ENCODE measurements at regions not wholly inside any gene's neighbourhood (a gene's known extent, or its start where the extent isn't known, plus 50 kb on each side); places are given as distances from the start of the nearest gene placed in this dataset.

DNA sequence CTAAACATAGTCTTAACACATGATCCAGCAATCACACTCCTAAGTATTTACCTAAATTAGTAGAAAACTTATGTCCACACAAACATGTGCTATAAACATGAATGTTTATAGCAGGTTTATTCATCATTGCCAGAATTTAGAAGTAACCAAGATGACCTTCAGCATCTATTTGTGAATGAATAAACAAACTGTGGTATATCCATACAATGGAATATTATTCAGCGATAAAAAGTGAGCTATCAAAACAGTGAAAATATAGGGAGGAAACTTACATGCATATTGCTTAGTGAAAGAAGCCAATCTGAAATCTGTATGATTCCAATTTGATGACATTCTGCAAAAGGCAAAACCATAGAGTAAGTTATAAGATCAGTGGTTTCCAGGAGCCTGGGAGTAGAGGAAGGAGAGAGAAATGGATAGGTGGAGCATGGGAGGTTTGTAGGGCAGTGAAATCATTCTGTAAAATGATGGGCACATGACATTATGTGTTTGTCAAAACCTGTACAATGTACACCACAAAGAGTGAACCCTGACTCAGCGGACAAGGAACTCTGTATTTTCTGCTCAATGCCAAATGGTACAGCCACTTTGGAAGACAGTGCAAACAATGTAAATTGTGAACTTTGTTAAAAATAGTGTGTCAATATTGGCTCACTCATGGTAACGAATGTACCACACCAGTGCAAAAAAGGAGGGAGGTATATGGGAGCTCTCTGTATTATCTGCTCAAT lies 61.9 kb upstream of the IGFBP2 start:
- H3F3A ChIP-seq (ENCODE audit: control insufficient read depth, insufficient read depth), result no peaks in the 10 kb centered on the region
- H3K27ac ChIP-seq (ENCODE audit: low read depth, low read length), result no peak overlapping the region
- H3K4me3 ChIP-seq (ENCODE audit: low read length), result no peak overlapping the region
- no peaks in the 10 kb centered on the region for H4K20me1 ChIP-seq (ENCODE audit: control insufficient read depth, insufficient read depth, low read depth, low read length)
- no peak overlapping the region for H3K4me2 ChIP-seq (ENCODE audit: low read length)
- TF ChIP-seq EZH2phosphoT487 (IDR thresholded peaks at IDR 0.05; ENCODE audit: borderline replicate concordance, low read length), result no peak
- TF ChIP-seq, protein P1, sequence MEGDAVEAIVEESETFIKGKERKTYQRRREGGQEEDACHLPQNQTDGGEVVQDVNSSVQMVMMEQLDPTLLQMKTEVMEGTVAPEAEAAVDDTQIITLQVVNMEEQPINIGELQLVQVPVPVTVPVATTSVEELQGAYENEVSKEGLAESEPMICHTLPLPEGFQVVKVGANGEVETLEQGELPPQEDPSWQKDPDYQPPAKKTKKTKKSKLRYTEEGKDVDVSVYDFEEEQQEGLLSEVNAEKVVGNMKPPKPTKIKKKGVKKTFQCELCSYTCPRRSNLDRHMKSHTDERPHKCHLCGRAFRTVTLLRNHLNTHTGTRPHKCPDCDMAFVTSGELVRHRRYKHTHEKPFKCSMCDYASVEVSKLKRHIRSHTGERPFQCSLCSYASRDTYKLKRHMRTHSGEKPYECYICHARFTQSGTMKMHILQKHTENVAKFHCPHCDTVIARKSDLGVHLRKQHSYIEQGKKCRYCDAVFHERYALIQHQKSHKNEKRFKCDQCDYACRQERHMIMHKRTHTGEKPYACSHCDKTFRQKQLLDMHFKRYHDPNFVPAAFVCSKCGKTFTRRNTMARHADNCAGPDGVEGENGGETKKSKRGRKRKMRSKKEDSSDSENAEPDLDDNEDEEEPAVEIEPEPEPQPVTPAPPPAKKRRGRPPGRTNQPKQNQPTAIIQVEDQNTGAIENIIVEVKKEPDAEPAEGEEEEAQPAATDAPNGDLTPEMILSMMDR (IDR thresholded peaks at IDR 0.05; ENCODE audit: low read depth, low read length, poor library complexity, severe bottlenecking), result no peak
- peaks cover 3% of the 10 kb centered on the region; the same call in 1 of the 2 replicates for H3K9me3 ChIP-seq (ENCODE audit: control insufficient read depth, insufficient read depth, low read length)
- no peaks in the 10 kb centered on the region for H3K9me2 ChIP-seq (replicated peaks; ENCODE audit: control insufficient read depth, low read length)
- no peaks in the 10 kb centered on the region for H3K4me1 ChIP-seq (ENCODE audit: control insufficient read depth, low read length)
- H3K79me2 ChIP-seq (ENCODE audit: control insufficient read depth, low read length), result no peaks in the 10 kb centered on the region
- H3K36me3 ChIP-seq (ENCODE audit: control insufficient read depth, low read length), result no peaks in the 10 kb centered on the region
- H3K27me3 ChIP-seq (ENCODE audit: control insufficient read depth, low read length), result peaks cover 14% of the 10 kb centered on the region

- Histone ChIP-seq H3K4me1 (ENCODE audit: control insufficient read depth, low read length) (no peaks in the 10 kb centered on the region), H4K20me1 (ENCODE audit: control insufficient read depth, insufficient read depth, low read depth, low read length) (no peaks in the 10 kb centered on the region), H3K4me2 (ENCODE audit: low read length) (no peak overlapping the region), H3K36me3 (ENCODE audit: control insufficient read depth, low read length) (no peaks in the 10 kb centered on the region), H3K4me3 (ENCODE audit: low read length) (no peak overlapping the region), H3K79me2 (ENCODE audit: control insufficient read depth, low read length) (no peaks in the 10 kb centered on the region), H3K27ac (ENCODE audit: low read depth, low read length) (no peak overlapping the region), H3K27me3 (ENCODE audit: control insufficient read depth, low read length) (peaks cover 17% of the 10 kb centered on the region), H3K9me3 (ENCODE audit: control insufficient read depth, insufficient read depth, low read length) (peaks cover 3% of the 10 kb centered on the region; the same call in 1 of the 2 replicates), H3F3A (ENCODE audit: control insufficient read depth, insufficient read depth) (no peaks in the 10 kb centered on the region), H3K9me2 (replicated peaks; ENCODE audit: control insufficient read depth, low read length) (no peaks in the 10 kb centered on the region)
- no peak for TF ChIP-seq EZH2phosphoT487 (IDR thresholded peaks at IDR 0.05; ENCODE audit: borderline replicate concordance, low read length)
- TF ChIP-seq, protein P1 (IDR thresholded peaks at IDR 0.05; ENCODE audit: low read depth, low read length, poor library complexity, severe bottlenecking), result no peak
These were observed 61.2 kb upstream of the IGFBP2 start for GRCh38 chr2:216571909-216572513.

- peaks cover 3% of the 10 kb centered on the region; the same call in 1 of the 2 replicates for H3K9me3 ChIP-seq (ENCODE audit: control insufficient read depth, insufficient read depth, low read length)
- H3F3A ChIP-seq (ENCODE audit: control insufficient read depth, insufficient read depth), result no peaks in the 10 kb centered on the region
- H3K4me2 ChIP-seq (ENCODE audit: low read length), result no peak overlapping the region
- no peaks in the 10 kb centered on the region for H4K20me1 ChIP-seq (ENCODE audit: control insufficient read depth, insufficient read depth, low read depth, low read length)
- H3K27me3 ChIP-seq (ENCODE audit: control insufficient read depth, low read length), result peaks cover 21% of the 10 kb centered on the region
- H3K27ac ChIP-seq (ENCODE audit: low read depth, low read length), result no peak overlapping the region
- TF ChIP-seq, protein P1 (IDR thresholded peaks at IDR 0.05; ENCODE audit: low read depth, low read length, poor library complexity, severe bottlenecking), result no peak
- TF ChIP-seq EZH2phosphoT487 (IDR thresholded peaks at IDR 0.05; ENCODE audit: borderline replicate concordance, low read length), result no peak
- no peak overlapping the region for H3K4me3 ChIP-seq (ENCODE audit: low read length)
- no peaks in the 10 kb centered on the region for H3K36me3 ChIP-seq (ENCODE audit: control insufficient read depth, low read length)
- H3K79me2 ChIP-seq (ENCODE audit: control insufficient read depth, low read length), result no peaks in the 10 kb centered on the region
- no peaks in the 10 kb centered on the region for H3K4me1 ChIP-seq (ENCODE audit: control insufficient read depth, low read length)
- H3K9me2 ChIP-seq (replicated peaks; ENCODE audit: control insufficient read depth, low read length), result no peaks in the 10 kb centered on the region
These were observed 60.3 kb upstream of the IGFBP2 start for GRCh38 chr2:216572582-216573578.
